KOPT-K1 (cell line): ENCODE measurements at regions not wholly inside any gene's neighbourhood (a gene's known extent, or its start where the extent isn't known, plus 50 kb on each side); places are given as distances from the start of the nearest gene placed in this dataset.

Source experiments
- H3K27ac ChIP-seq: fragments of 200-600 bp; sonication (generic); 2 replicates; pipeline ENCODE4 v1.5.1; 2016; ENCODE audit warnings: antibody characterized with exemption, mild to moderate bottlenecking, low read depth, low read length; ENCODE audit not compliant: poor library complexity, severe bottlenecking
- H3K36me3 ChIP-seq: fragments of 200-600 bp; sonication (generic); 2 replicates; pipeline ENCODE4 v1.5.1; 2017; ENCODE audit warnings: antibody characterized with exemption, mild to moderate bottlenecking, low read length, moderate library complexity; ENCODE audit not compliant: insufficient read depth
- H3K9me3 ChIP-seq: fragments of 200-600 bp; sonication (generic); 2 replicates; pipeline ENCODE4 v1.5.1; 2017; ENCODE audit warnings: antibody characterized with exemption, low read length, mild to moderate bottlenecking; ENCODE audit not compliant: insufficient read depth, poor library complexity, severe bottlenecking

- Histone ChIP-seq H3K36me3 (no peaks in the 10 kb centered on the region), H3K27ac (no peak overlapping the region), H3K9me3 (no peaks in the 10 kb centered on the region)
Observed at GRCh38 chr4:60096676-60097075, 1103.5 kb upstream of the ADGRL3 start.

GRCh38 chr4:60116592-60116991 lies 1083.5 kb upstream of the ADGRL3 start:
- H3K36me3 ChIP-seq, result no peaks in the 10 kb centered on the region
- H3K9me3 ChIP-seq, result no peaks in the 10 kb centered on the region
- no peak overlapping the region for H3K27ac ChIP-seq

- Histone ChIP-seq H3K27ac (no peak overlapping the region), H3K9me3 (no peaks in the 10 kb centered on the region), H3K36me3 (no peaks in the 10 kb centered on the region)
Observed at GRCh38 chr4:60117726-60118323, 1082.3 kb upstream of the ADGRL3 start.

GRCh38 chr4:60122820-60123219 lies 1077.3 kb upstream of the ADGRL3 start:
- Histone ChIP-seq H3K36me3 (no peaks in the 10 kb centered on the region), H3K27ac (no peak overlapping the region), H3K9me3 (no peaks in the 10 kb centered on the region)

GRCh38 chr4:60128888-60129287 lies 1071.2 kb upstream of the ADGRL3 start:
- Histone ChIP-seq H3K9me3 (no peaks in the 10 kb centered on the region), H3K27ac (no peak overlapping the region), H3K36me3 (no peaks in the 10 kb centered on the region)

- Histone ChIP-seq H3K9me3 (no peaks in the 10 kb centered on the region), H3K36me3 (no peaks in the 10 kb centered on the region), H3K27ac (no peak overlapping the region)
Observed at GRCh38 chr4:60129740-60130139, 1070.4 kb upstream of the ADGRL3 start.

GRCh38 chr4:60133375-60133774 lies 1066.8 kb upstream of the ADGRL3 start:
- Histone ChIP-seq H3K27ac (no peak overlapping the region), H3K36me3 (no peaks in the 10 kb centered on the region)

GRCh38 chr4:60134099-60134498 lies 1066.0 kb upstream of the ADGRL3 start:
- no peaks in the 10 kb centered on the region for H3K9me3 ChIP-seq
- no peaks in the 10 kb centered on the region for H3K36me3 ChIP-seq

More at GRCh38 chr4:60133375-60133774, 1066.8 kb upstream of the ADGRL3 start:
- H3K9me3 ChIP-seq, result no peaks in the 10 kb centered on the region

GRCh38 chr4:60155088-60155487 lies 1045.0 kb upstream of the ADGRL3 start:
- Histone ChIP-seq H3K9me3 (no peaks in the 10 kb centered on the region), H3K36me3 (no peaks in the 10 kb centered on the region), H3K27ac (no peak overlapping the region)

More at GRCh38 chr4:60134099-60134498, 1066.0 kb upstream of the ADGRL3 start:
- no peak overlapping the region for H3K27ac ChIP-seq

GRCh38 chr4:60173103-60173502 lies 1027.0 kb upstream of the ADGRL3 start:
- Histone ChIP-seq H3K9me3 (no peaks in the 10 kb centered on the region), H3K27ac (no peak overlapping the region), H3K36me3 (no peaks in the 10 kb centered on the region)

GRCh38 chr4:60173718-60174117 lies 1026.4 kb upstream of the ADGRL3 start:
- Histone ChIP-seq H3K27ac (no peak overlapping the region), H3K9me3 (no peaks in the 10 kb centered on the region), H3K36me3 (no peaks in the 10 kb centered on the region)

- Histone ChIP-seq H3K36me3 (no peaks in the 10 kb centered on the region), H3K27ac (no peak overlapping the region), H3K9me3 (no peaks in the 10 kb centered on the region)
Observed at GRCh38 chr4:60175241-60175640, 1024.9 kb upstream of the ADGRL3 start.

GRCh38 chr4:60187428-60187827 lies 1012.7 kb upstream of the ADGRL3 start:
- Histone ChIP-seq H3K27ac (no peak overlapping the region), H3K9me3 (no peaks in the 10 kb centered on the region), H3K36me3 (no peaks in the 10 kb centered on the region)

- H3K36me3 ChIP-seq, result no peaks in the 10 kb centered on the region
- H3K9me3 ChIP-seq, result no peaks in the 10 kb centered on the region
- H3K27ac ChIP-seq, result no peak overlapping the region
Observed at GRCh38 chr4:60189286-60189685, 1010.8 kb upstream of the ADGRL3 start.

GRCh38 chr4:60194214-60194613 lies 1005.9 kb upstream of the ADGRL3 start:
- no peaks in the 10 kb centered on the region for H3K36me3 ChIP-seq
- no peaks in the 10 kb centered on the region for H3K9me3 ChIP-seq
- no peak overlapping the region for H3K27ac ChIP-seq

- Histone ChIP-seq H3K9me3 (no peaks in the 10 kb centered on the region), H3K36me3 (no peaks in the 10 kb centered on the region), H3K27ac (no peak overlapping the region)
Observed at GRCh38 chr4:60195256-60195655, 1004.9 kb upstream of the ADGRL3 start.
